ENCODE measurements at regions not wholly inside any gene's neighbourhood (a gene's known extent, or its start where the extent isn't known, plus 50 kb on each side); places are given as distances from the start of the nearest gene placed in this dataset.

DNA sequence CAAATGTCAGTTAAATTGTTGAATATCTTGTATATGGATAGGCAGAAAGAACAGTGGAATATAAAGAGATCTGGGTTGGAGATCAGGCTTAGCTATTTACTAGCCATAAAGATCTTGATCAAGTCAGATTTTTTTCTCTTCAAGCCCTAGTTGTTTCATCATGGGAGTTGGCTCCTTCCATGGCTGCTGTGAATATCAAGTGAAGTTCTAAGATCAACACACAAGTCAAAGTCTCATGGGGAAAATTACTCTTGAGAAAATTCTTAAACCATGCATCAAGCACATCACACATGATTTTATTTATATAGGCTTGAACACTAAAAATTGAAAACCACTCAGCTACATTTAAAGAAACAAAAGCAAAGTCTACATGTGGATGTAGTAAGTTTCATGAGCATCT is 79.8 kb downstream of the C1D start:
- Histone ChIP-seq H2AFZ (no peak overlapping the region), H3K4me3 (no peak overlapping the region), H3K4me1 (ENCODE audit: insufficient read depth) (no peaks in the 10 kb centered on the region), H3K79me2 (no peaks in the 10 kb centered on the region), H4K20me1 (ENCODE audit: insufficient read depth, poor library complexity, severe bottlenecking) (no peaks in the 10 kb centered on the region), H3K9me2 (replicated peaks; ENCODE audit: insufficient read depth) (no peaks in the 10 kb centered on the region), H3K27ac (no peak overlapping the region), H3K36me3 (replicated peaks; ENCODE audit: insufficient read depth, low read depth) (no peaks in the 10 kb centered on the region), H3K9me3 (ENCODE audit: low read depth) (no peaks in the 10 kb centered on the region), H3K27me3 (no peaks in the 10 kb centered on the region), H3K4me2 (no peak overlapping the region)
- DNase-seq (ENCODE audit: low spot score): no peak
- TF ChIP-seq EZH2phosphoT487 (IDR thresholded peaks at IDR 0.05; ENCODE audit: low read depth, severe bottlenecking, unreplicated experiment) (no peak), EZH2 (IDR thresholded peaks at IDR 0.05; ENCODE audit: borderline replicate concordance) (no peak)
- TF ChIP-seq, protein P1, sequence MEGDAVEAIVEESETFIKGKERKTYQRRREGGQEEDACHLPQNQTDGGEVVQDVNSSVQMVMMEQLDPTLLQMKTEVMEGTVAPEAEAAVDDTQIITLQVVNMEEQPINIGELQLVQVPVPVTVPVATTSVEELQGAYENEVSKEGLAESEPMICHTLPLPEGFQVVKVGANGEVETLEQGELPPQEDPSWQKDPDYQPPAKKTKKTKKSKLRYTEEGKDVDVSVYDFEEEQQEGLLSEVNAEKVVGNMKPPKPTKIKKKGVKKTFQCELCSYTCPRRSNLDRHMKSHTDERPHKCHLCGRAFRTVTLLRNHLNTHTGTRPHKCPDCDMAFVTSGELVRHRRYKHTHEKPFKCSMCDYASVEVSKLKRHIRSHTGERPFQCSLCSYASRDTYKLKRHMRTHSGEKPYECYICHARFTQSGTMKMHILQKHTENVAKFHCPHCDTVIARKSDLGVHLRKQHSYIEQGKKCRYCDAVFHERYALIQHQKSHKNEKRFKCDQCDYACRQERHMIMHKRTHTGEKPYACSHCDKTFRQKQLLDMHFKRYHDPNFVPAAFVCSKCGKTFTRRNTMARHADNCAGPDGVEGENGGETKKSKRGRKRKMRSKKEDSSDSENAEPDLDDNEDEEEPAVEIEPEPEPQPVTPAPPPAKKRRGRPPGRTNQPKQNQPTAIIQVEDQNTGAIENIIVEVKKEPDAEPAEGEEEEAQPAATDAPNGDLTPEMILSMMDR (IDR thresholded peaks at IDR 0.05; ENCODE audit: poor library complexity): no peak

DNA sequence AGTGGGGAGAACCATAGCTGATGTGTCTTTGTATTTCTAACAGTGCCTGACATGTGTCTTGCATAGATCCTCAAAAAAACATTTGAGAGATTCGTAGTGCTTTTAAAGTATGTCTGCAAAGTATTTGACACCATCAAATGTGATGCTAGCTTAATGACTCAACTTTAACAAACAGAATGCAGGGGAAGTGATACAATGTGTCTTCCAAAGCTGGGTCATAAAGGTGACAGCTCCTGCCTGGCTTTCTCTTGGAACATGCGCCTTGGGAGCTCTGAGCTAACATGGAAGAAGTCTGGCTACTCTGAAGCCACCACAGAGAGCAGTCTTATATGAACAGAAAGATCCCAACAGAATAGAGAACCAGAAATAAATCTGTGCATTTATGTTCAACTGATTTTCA is 78.2 kb downstream of the C1D start:
- no peak for DNase-seq (ENCODE audit: low spot score)
- Histone ChIP-seq H3K4me2 (no peak overlapping the region), H3K79me2 (no peaks in the 10 kb centered on the region), H3K27ac (no peak overlapping the region), H3K9me3 (ENCODE audit: low read depth) (no peaks in the 10 kb centered on the region), H3K9me2 (replicated peaks; ENCODE audit: insufficient read depth) (no peaks in the 10 kb centered on the region), H4K20me1 (ENCODE audit: insufficient read depth, poor library complexity, severe bottlenecking) (no peaks in the 10 kb centered on the region), H2AFZ (no peak overlapping the region), H3K27me3 (no peaks in the 10 kb centered on the region), H3K4me3 (no peak overlapping the region), H3K36me3 (replicated peaks; ENCODE audit: insufficient read depth, low read depth) (no peaks in the 10 kb centered on the region), H3K4me1 (ENCODE audit: insufficient read depth) (no peaks in the 10 kb centered on the region)
- no peak for TF ChIP-seq EZH2phosphoT487 (IDR thresholded peaks at IDR 0.05; ENCODE audit: low read depth, severe bottlenecking, unreplicated experiment)
- TF ChIP-seq, protein P1 (IDR thresholded peaks at IDR 0.05; ENCODE audit: poor library complexity): no peak
- TF ChIP-seq EZH2 (IDR thresholded peaks at IDR 0.05; ENCODE audit: borderline replicate concordance): no peak
- WGBS (ENCODE audit: low lambda C conversion rate, missing lambda C conversion rate): 87% methylated on average over 2 of the region's 2 CpGs

DNA sequence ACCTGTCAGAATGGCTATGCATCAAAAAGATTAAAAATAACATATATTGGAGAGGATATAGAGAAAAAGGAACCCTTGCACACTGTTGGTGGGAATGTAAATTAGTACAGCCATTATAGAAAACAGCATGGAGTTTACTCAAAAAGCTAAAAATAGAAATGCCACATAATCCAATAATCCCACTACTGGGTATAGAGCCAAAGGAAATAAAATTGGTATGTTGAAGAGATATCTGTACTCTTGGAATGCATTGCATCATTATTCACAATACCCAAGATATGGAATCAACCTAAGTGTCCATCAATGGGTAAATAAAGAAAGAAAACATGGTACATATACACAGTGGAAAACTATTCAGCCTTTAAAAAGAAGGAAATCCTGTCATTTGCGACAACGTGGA is 77.2 kb downstream of the C1D start:
- Histone ChIP-seq H3K79me2 (no peaks in the 10 kb centered on the region), H3K27ac (no peak overlapping the region), H3K36me3 (replicated peaks; ENCODE audit: insufficient read depth, low read depth) (no peaks in the 10 kb centered on the region), H2AFZ (no peak overlapping the region), H3K4me2 (no peak overlapping the region), H3K9me2 (replicated peaks; ENCODE audit: insufficient read depth) (no peaks in the 10 kb centered on the region), H3K4me1 (ENCODE audit: insufficient read depth) (no peaks in the 10 kb centered on the region), H3K27me3 (no peaks in the 10 kb centered on the region), H4K20me1 (ENCODE audit: insufficient read depth, poor library complexity, severe bottlenecking) (no peaks in the 10 kb centered on the region), H3K9me3 (ENCODE audit: low read depth) (no peaks in the 10 kb centered on the region), H3K4me3 (no peak overlapping the region)
- DNase-seq (ENCODE audit: low spot score): no peak
- TF ChIP-seq EZH2 (IDR thresholded peaks at IDR 0.05; ENCODE audit: borderline replicate concordance) (no peak), EZH2phosphoT487 (IDR thresholded peaks at IDR 0.05; ENCODE audit: low read depth, severe bottlenecking, unreplicated experiment) (no peak)
- TF ChIP-seq, protein P1 (IDR thresholded peaks at IDR 0.05; ENCODE audit: poor library complexity): no peak
- WGBS (ENCODE audit: low lambda C conversion rate, missing lambda C conversion rate): 95% methylated on average over 2 of the region's 2 CpGs

DNA sequence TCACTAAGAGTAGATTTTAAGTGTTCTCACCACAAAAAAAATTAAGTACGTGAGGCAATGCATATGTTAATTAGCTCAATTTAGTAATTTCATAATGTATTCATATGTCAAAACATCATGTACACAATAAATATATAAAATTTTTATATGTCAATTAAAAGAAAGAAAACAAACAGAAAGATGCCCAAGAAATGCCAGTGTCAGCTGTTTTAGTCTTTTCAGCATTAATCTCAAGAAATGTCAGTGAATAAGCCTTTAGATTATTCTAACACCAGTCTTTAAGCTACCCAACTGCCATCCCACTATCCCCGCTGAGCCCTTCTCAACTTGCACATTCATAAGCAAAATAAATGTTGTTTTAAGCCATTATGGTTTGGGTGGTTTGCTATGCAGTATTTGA is 76.5 kb downstream of the C1D start:
- no peak for DNase-seq (ENCODE audit: low spot score)
- Histone ChIP-seq H3K4me2 (no peak overlapping the region), H4K20me1 (ENCODE audit: insufficient read depth, poor library complexity, severe bottlenecking) (no peaks in the 10 kb centered on the region), H3K27ac (no peak overlapping the region), H3K4me3 (no peak overlapping the region), H2AFZ (no peak overlapping the region), H3K9me2 (replicated peaks; ENCODE audit: insufficient read depth) (no peaks in the 10 kb centered on the region), H3K79me2 (no peaks in the 10 kb centered on the region), H3K36me3 (replicated peaks; ENCODE audit: insufficient read depth, low read depth) (no peaks in the 10 kb centered on the region), H3K4me1 (ENCODE audit: insufficient read depth) (no peaks in the 10 kb centered on the region), H3K27me3 (no peaks in the 10 kb centered on the region), H3K9me3 (ENCODE audit: low read depth) (no peaks in the 10 kb centered on the region)
- TF ChIP-seq EZH2phosphoT487 (IDR thresholded peaks at IDR 0.05; ENCODE audit: low read depth, severe bottlenecking, unreplicated experiment) (no peak), EZH2 (IDR thresholded peaks at IDR 0.05; ENCODE audit: borderline replicate concordance) (no peak)
- TF ChIP-seq, protein P1 (IDR thresholded peaks at IDR 0.05; ENCODE audit: poor library complexity): no peak
- WGBS (ENCODE audit: low lambda C conversion rate, missing lambda C conversion rate): 90% methylated on average over 2 of the region's 2 CpGs

Measured in hepatocyte (in vitro differentiated cells).